ENCODE measurements at regions not wholly inside any gene's neighbourhood (a gene's known extent, or its start where the extent isn't known, plus 50 kb on each side); places are given as distances from the start of the nearest gene placed in this dataset.

DNA sequence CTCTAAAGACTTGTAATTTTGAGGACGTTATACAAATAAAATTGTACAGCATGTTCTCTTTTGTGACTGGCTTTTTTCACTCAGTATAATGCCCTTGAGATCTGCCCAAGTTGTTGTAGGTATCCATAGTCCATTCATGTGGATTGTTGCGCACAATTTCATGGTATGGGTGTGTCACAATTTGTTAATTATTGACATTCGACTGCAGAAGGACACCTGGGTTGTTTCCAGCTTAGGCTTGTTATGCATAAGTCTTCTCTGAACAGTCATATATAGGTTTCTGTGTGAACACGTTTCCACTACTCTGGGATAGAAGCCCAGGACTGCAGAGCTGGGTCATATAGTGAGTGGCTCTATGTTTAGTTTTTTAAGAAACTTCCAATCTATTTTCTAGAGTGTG is 800.8 kb upstream of the SALL3 start:
- TF ChIP-seq POLR2AphosphoS5 (IDR thresholded peaks at IDR 0.05; ENCODE audit: low read depth, low read length) (no peak), SIN3A (IDR thresholded peaks at IDR 0.05; ENCODE audit: borderline replicate concordance, insufficient read depth, low read length) (no peak), TAF1 (IDR thresholded peaks at IDR 0.05; ENCODE audit: borderline replicate concordance, insufficient read depth, low read length) (no peak), FOXP2 (optimal IDR thresholded peaks at IDR 0.05; ENCODE audit: borderline replicate concordance, extremely low read depth, extremely low read length, insufficient read depth) (no peak)
- TF ChIP-seq, protein P1, sequence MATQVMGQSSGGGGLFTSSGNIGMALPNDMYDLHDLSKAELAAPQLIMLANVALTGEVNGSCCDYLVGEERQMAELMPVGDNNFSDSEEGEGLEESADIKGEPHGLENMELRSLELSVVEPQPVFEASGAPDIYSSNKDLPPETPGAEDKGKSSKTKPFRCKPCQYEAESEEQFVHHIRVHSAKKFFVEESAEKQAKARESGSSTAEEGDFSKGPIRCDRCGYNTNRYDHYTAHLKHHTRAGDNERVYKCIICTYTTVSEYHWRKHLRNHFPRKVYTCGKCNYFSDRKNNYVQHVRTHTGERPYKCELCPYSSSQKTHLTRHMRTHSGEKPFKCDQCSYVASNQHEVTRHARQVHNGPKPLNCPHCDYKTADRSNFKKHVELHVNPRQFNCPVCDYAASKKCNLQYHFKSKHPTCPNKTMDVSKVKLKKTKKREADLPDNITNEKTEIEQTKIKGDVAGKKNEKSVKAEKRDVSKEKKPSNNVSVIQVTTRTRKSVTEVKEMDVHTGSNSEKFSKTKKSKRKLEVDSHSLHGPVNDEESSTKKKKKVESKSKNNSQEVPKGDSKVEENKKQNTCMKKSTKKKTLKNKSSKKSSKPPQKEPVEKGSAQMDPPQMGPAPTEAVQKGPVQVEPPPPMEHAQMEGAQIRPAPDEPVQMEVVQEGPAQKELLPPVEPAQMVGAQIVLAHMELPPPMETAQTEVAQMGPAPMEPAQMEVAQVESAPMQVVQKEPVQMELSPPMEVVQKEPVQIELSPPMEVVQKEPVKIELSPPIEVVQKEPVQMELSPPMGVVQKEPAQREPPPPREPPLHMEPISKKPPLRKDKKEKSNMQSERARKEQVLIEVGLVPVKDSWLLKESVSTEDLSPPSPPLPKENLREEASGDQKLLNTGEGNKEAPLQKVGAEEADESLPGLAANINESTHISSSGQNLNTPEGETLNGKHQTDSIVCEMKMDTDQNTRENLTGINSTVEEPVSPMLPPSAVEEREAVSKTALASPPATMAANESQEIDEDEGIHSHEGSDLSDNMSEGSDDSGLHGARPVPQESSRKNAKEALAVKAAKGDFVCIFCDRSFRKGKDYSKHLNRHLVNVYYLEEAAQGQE (IDR thresholded peaks at IDR 0.05; ENCODE audit: insufficient read depth in 1 of 2, low read depth in 2 of 2, low read length in 2 of 2): no peak
